Liver (tissue), 8 donors: ENCODE measurements at regions not wholly inside any gene's neighbourhood (a gene's known extent, or its start where the extent isn't known, plus 50 kb on each side); places are given as distances from the start of the nearest gene placed in this dataset.

Experiments used
- DNase-seq: peaks from one replicate; pipeline ENCODE4 v3.0.0-alpha.2; 2017; ENCODE audit warnings: low spot score
- H3K27ac ChIP-seq, 2 donors: one replicate each; pipeline ENCODE4 v1.7.0; 2013; ENCODE audit warnings: inconsistent platforms in 2 of 2, low read length in 2 of 2, control low read depth in 1 of 2, low read depth in 1 of 2, mild to moderate bottlenecking in 1 of 2
- H3K27me3 ChIP-seq, 4 donors: one replicate each; pipeline versions ENCODE4 v1.6.1 to v1.7.0; 2013; ENCODE audit warnings: low read length in 3 of 4, inconsistent platforms in 1 of 4, mild to moderate bottlenecking in 1 of 4, moderate library complexity in 1 of 4; ENCODE audit not compliant: control insufficient read depth in 4 of 4, insufficient read depth in 4 of 4
- H3K36me3 ChIP-seq, 4 donors: one replicate each; pipeline versions ENCODE4 v1.6.1 to v1.7.0; 2013; ENCODE audit warnings: low read length in 3 of 4, mild to moderate bottlenecking in 3 of 4, low read depth in 1 of 4, moderate library complexity in 1 of 4; ENCODE audit not compliant: control insufficient read depth in 4 of 4, insufficient read depth in 3 of 4
- H3K4me1 ChIP-seq, 4 donors: one replicate each; pipeline versions ENCODE4 v1.6.1 to v1.7.0; 2013; ENCODE audit warnings: low read length in 3 of 4, mild to moderate bottlenecking in 3 of 4, moderate library complexity in 1 of 4; ENCODE audit not compliant: control insufficient read depth in 4 of 4, insufficient read depth in 4 of 4
- H3K4me3 ChIP-seq, 3 donors: one replicate each; pipeline versions ENCODE4 v1.6.1 to v1.7.0; 2013; ENCODE audit warnings: low read length in 3 of 3, control low read depth in 1 of 3, low read depth in 1 of 3, mild to moderate bottlenecking in 1 of 3
- H3K9ac ChIP-seq, 2 donors: one replicate each; pipeline ENCODE4 v1.7.0; 2013; ENCODE audit warnings: low read length in 2 of 2, mild to moderate bottlenecking in 2 of 2, moderate library complexity in 2 of 2, control low read depth in 1 of 2, low read depth in 1 of 2
- H3K9me3 ChIP-seq, 4 donors: one replicate each; pipeline versions ENCODE4 v1.6.1 to v1.7.0; 2013; ENCODE audit warnings: low read length in 3 of 4; ENCODE audit not compliant: control insufficient read depth in 4 of 4
- CTCF ChIP-seq: fragments of 150-350 bp; IDR thresholded peaks from 2 replicates; pipeline ENCODE4 v1.5.1; 2017; ENCODE audit warnings: improper control_type of control experiment, low read depth, low read length; ENCODE audit not compliant: missing input control
- EGR1 ChIP-seq, 2 donors: IDR thresholded peaks; 2 replicates each; pipeline ENCODE4 v1.6.1; 2016 to 2018; ENCODE audit warnings: antibody characterized with exemption in 2 of 2, low read depth in 2 of 2
- FOXA1 ChIP-seq: IDR thresholded peaks from 2 replicates; pipeline ENCODE4 v1.6.1; 2016; ENCODE audit warnings: antibody characterized with exemption
- HNF4A ChIP-seq, 2 donors: conservative IDR thresholded peaks; 2 replicates each; pipeline ENCODE4 v1.6.1; 2016; ENCODE audit warnings: antibody characterized with exemption in 2 of 2, mild to moderate bottlenecking in 2 of 2
- HNF4G ChIP-seq: IDR thresholded peaks from 2 replicates; pipeline ENCODE4 v1.6.1; 2016; ENCODE audit warnings: antibody characterized with exemption
- JUND ChIP-seq, 2 donors: IDR thresholded peaks; 2 replicates each; pipeline ENCODE4 v1.6.1; 2016; ENCODE audit warnings: antibody characterized with exemption in 2 of 2
- NR2F2 ChIP-seq: IDR thresholded peaks from 2 replicates; pipeline ENCODE4 v1.6.1; 2016; ENCODE audit warnings: antibody characterized with exemption
- RAD21 ChIP-seq, 2 donors: IDR thresholded peaks; 2 replicates each; pipeline ENCODE4 v1.6.1; 2016; ENCODE audit warnings: antibody characterized with exemption in 2 of 2, mild to moderate bottlenecking in 2 of 2
- RXRA ChIP-seq, 2 donors: IDR thresholded peaks; 2 replicates each; pipeline ENCODE4 v1.6.1; 2017 to 2018; ENCODE audit warnings: antibody characterized with exemption in 2 of 2, mild to moderate bottlenecking in 1 of 2
- SP1 ChIP-seq: IDR thresholded peaks from 2 replicates; pipeline ENCODE4 v1.6.1; 2018; ENCODE audit warnings: antibody characterized with exemption, mild to moderate bottlenecking
- TAF1 ChIP-seq: conservative IDR thresholded peaks from 2 replicates; pipeline ENCODE4 v1.6.1; 2016; ENCODE audit warnings: antibody characterized with exemption, mild to moderate bottlenecking
- YY1 ChIP-seq: IDR thresholded peaks from 2 replicates; pipeline ENCODE4 v1.6.1; 2016; ENCODE audit warnings: antibody characterized with exemption, mild to moderate bottlenecking
- WGBS: extraction: QIAGEN DNeasy Blood & Tissue Kit; methylation state at CpG from one replicate; pipeline ENCODE4 v1.1.7; 2013; 5-methylcytosine and 5-hydroxymethylcytosine counted together
- TF ChIP-seq, protein P1 (sequence below): IDR thresholded peaks from 2 replicates; pipeline ENCODE4 v1.6.1; 2016; ENCODE audit warnings: antibody characterized with exemption
- TF ChIP-seq, protein P2 (sequence below): IDR thresholded peaks from 2 replicates; pipeline ENCODE4 v1.6.1; 2016; ENCODE audit warnings: antibody characterized with exemption
- TF ChIP-seq, protein P3 (sequence below): IDR thresholded peaks from 2 replicates; pipeline ENCODE4 v1.6.1; 2016; ENCODE audit warnings: antibody characterized with exemption
- TF ChIP-seq, protein P4 (sequence below): IDR thresholded peaks from 2 replicates; pipeline ENCODE4 v1.6.1; 2016; ENCODE audit warnings: antibody characterized with exemption, mild to moderate bottlenecking
- donor health status: healthy.
- donor health status: healthy.
- donor health status: healthy.
- donor health status: healthy.
- donor health status: healthy.

GRCh38 chr3:118348169-118348557 lies 686.5 kb downstream of the IGSF11 start:
- Histone ChIP-seq H3K4me3 (no peak overlapping the region), H3K27me3 (peaks cover 0 to 5% (median 0%) of the 10 kb centered on the region in 4 donors), H3K27ac (no peak overlapping the region), H3K9ac (no peak overlapping the region), H3K9me3 (peaks cover 0 to 2% (median 0%) of the 10 kb centered on the region in 4 donors), H3K4me1 (no peaks in the 10 kb centered on the region), H3K36me3 (no peaks in the 10 kb centered on the region)
- 55% methylated on average over 1 of the region's 1 CpG for WGBS
- TF ChIP-seq FOXA1 (no peak), EGR1 (IDR thresholded peaks at IDR 0.05; ENCODE audit: low read depth in 2 of 2) (no peak), YY1 (no peak), JUND (IDR thresholded peaks at IDR 0.05) (no peak), CTCF (no peak), SP1 (no peak), RAD21 (IDR thresholded peaks at IDR 0.05) (no peak), RXRA (IDR thresholded peaks at IDR 0.05) (no peak), TAF1 (no peak), NR2F2 (no peak)
- TF ChIP-seq, protein P1, sequence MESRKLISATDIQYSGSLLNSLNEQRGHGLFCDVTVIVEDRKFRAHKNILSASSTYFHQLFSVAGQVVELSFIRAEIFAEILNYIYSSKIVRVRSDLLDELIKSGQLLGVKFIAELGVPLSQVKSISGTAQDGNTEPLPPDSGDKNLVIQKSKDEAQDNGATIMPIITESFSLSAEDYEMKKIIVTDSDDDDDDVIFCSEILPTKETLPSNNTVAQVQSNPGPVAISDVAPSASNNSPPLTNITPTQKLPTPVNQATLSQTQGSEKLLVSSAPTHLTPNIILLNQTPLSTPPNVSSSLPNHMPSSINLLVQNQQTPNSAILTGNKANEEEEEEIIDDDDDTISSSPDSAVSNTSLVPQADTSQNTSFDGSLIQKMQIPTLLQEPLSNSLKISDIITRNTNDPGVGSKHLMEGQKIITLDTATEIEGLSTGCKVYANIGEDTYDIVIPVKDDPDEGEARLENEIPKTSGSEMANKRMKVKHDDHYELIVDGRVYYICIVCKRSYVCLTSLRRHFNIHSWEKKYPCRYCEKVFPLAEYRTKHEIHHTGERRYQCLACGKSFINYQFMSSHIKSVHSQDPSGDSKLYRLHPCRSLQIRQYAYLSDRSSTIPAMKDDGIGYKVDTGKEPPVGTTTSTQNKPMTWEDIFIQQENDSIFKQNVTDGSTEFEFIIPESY, result no peak
- TF ChIP-seq, protein P2, sequence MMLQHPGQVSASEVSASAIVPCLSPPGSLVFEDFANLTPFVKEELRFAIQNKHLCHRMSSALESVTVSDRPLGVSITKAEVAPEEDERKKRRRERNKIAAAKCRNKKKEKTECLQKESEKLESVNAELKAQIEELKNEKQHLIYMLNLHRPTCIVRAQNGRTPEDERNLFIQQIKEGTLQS, result no peak
- DNase-seq, result no peak

GRCh38 chr3:118354556-118354955 lies 680.1 kb downstream of the IGSF11 start:
- no peaks in the 10 kb centered on the region for H3K27me3 ChIP-seq
- TF ChIP-seq NR2F2 (no peak), JUND (IDR thresholded peaks at IDR 0.05) (no peak), CTCF (no peak), FOXA1 (no peak), HNF4A (conservative IDR thresholded peaks at IDR 0.05) (no peak), RXRA (IDR thresholded peaks at IDR 0.05) (no peak), HNF4G (no peak)
- TF ChIP-seq, protein P3, sequence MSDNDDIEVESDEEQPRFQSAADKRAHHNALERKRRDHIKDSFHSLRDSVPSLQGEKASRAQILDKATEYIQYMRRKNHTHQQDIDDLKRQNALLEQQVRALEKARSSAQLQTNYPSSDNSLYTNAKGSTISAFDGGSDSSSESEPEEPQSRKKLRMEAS, result no peak
- TF ChIP-seq, protein P2, result no peak
- TF ChIP-seq, protein P1, result no peak
- TF ChIP-seq, protein P4, sequence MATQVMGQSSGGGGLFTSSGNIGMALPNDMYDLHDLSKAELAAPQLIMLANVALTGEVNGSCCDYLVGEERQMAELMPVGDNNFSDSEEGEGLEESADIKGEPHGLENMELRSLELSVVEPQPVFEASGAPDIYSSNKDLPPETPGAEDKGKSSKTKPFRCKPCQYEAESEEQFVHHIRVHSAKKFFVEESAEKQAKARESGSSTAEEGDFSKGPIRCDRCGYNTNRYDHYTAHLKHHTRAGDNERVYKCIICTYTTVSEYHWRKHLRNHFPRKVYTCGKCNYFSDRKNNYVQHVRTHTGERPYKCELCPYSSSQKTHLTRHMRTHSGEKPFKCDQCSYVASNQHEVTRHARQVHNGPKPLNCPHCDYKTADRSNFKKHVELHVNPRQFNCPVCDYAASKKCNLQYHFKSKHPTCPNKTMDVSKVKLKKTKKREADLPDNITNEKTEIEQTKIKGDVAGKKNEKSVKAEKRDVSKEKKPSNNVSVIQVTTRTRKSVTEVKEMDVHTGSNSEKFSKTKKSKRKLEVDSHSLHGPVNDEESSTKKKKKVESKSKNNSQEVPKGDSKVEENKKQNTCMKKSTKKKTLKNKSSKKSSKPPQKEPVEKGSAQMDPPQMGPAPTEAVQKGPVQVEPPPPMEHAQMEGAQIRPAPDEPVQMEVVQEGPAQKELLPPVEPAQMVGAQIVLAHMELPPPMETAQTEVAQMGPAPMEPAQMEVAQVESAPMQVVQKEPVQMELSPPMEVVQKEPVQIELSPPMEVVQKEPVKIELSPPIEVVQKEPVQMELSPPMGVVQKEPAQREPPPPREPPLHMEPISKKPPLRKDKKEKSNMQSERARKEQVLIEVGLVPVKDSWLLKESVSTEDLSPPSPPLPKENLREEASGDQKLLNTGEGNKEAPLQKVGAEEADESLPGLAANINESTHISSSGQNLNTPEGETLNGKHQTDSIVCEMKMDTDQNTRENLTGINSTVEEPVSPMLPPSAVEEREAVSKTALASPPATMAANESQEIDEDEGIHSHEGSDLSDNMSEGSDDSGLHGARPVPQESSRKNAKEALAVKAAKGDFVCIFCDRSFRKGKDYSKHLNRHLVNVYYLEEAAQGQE, result no peak
- 59% methylated on average over 1 of the region's 1 CpG for WGBS

More at GRCh38 chr3:118354556-118354955, 680.1 kb downstream of the IGSF11 start:
- DNase-seq, result no peak
- Histone ChIP-seq H3K4me1 (no peaks in the 10 kb centered on the region), H3K9me3 (peaks cover 2 to 11% (median 4%) of the 10 kb centered on the region in 4 donors), H3K36me3 (no peaks in the 10 kb centered on the region), H3K9ac (no peak overlapping the region), H3K4me3 (no peak overlapping the region), H3K27ac (no peak overlapping the region)
